SIG-M5 (cell line): ENCODE measurements at regions not wholly inside any gene's neighbourhood (a gene's known extent, or its start where the extent isn't known, plus 50 kb on each side); places are given as distances from the start of the nearest gene placed in this dataset.

Source experiments
- DNase-seq: peaks from one replicate; lab custom pipeline; 2025; lab: John Stamatoyannopoulos, UW

GRCh38 chr1:57722285-57722978 lies 298.6 kb upstream of the DAB1 start:
- DNase-seq: no peak

GRCh38 chr1:57721001-57721400 lies 297.1 kb upstream of the DAB1 start:
- DNase-seq: no peak

GRCh38 chr1:57719274-57719673 lies 295.4 kb upstream of the DAB1 start:
- DNase-seq: no peak

GRCh38 chr1:57713501-57713900 lies 289.6 kb upstream of the DAB1 start:
- no peak for DNase-seq

GRCh38 chr1:57712846-57713245 lies 289.0 kb upstream of the DAB1 start:
- DNase-seq: no peak

GRCh38 chr1:57711326-57711725 lies 287.5 kb upstream of the DAB1 start:
- DNase-seq: no peak

GRCh38 chr1:57707631-57708030 lies 283.8 kb upstream of the DAB1 start:
- DNase-seq: no peak

- no peak for DNase-seq
Observed at GRCh38 chr1:57704811-57705210, 281.0 kb upstream of the DAB1 start.

- no peak for DNase-seq
Observed at GRCh38 chr1:57704231-57704630, 280.4 kb upstream of the DAB1 start.

- no peak for DNase-seq
Observed at GRCh38 chr1:57696904-57697303, 273.0 kb upstream of the DAB1 start.

GRCh38 chr1:57696043-57696442 lies 272.2 kb upstream of the DAB1 start:
- DNase-seq: no peak

- no peak for DNase-seq
Observed at GRCh38 chr1:57686306-57686705, 262.4 kb upstream of the DAB1 start.

- DNase-seq: no peak
Observed at GRCh38 chr1:57683037-57683942, 259.4 kb upstream of the DAB1 start.

GRCh38 chr1:57678138-57678537 lies 254.3 kb upstream of the DAB1 start:
- DNase-seq: no peak

GRCh38 chr1:57675776-57676175 lies 251.9 kb upstream of the DAB1 start:
- DNase-seq: no peak

GRCh38 chr1:57674801-57675200 lies 250.9 kb upstream of the DAB1 start:
- no peak for DNase-seq

- DNase-seq: no peak
Observed at GRCh38 chr1:57672346-57673140, 248.7 kb upstream of the DAB1 start.

- DNase-seq: no peak
Observed at GRCh38 chr1:57671750-57672149, 247.9 kb upstream of the DAB1 start.

GRCh38 chr1:57659804-57660203 lies 235.9 kb upstream of the DAB1 start:
- no peak for DNase-seq

- DNase-seq: no peak
Observed at GRCh38 chr1:57655161-57655560, 231.3 kb upstream of the DAB1 start.

- DNase-seq: no peak
Observed at GRCh38 chr1:57644667-57645066, 220.8 kb upstream of the DAB1 start.

- DNase-seq: no peak
Observed at GRCh38 chr1:57638239-57638638, 214.4 kb upstream of the DAB1 start.

- DNase-seq: no peak
Observed at GRCh38 chr1:57637155-57637554, 213.3 kb upstream of the DAB1 start.
